Amniotic stem cell (primary cell): ENCODE measurements at regions not wholly inside any gene's neighbourhood (a gene's known extent, or its start where the extent isn't known, plus 50 kb on each side); places are given as distances from the start of the nearest gene placed in this dataset.
"Not testable (repeated sequence)": the region's sequence is repeated elsewhere in the genome, so short reads cannot be mapped to it uniquely, and the experiment has no call there.

Experiments used
- DNase-seq: peaks from one replicate; lab custom pipeline; 2025; lab: John Stamatoyannopoulos, UW

DNA sequence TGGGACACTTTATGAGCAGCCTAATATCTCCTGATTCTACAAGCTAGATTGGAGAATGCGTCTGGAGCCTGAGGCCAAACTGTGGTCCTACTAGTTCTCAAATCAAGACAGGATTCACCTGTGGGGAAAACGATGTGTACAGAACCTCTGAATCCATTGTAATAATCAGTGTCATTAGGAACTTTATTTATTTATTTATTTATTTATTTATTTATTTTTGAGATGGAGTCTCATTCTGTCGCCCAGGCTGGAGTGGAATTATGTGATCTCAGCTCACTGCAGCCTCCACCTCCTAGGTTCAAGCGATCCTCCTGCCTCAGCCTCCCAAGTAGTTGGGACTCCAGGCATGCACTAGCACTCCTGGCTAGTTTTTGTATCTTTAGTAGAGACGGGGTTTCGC lies 52.6 kb upstream of the KIF26B start:
- DNase-seq, result not testable (repeated sequence)

DNA sequence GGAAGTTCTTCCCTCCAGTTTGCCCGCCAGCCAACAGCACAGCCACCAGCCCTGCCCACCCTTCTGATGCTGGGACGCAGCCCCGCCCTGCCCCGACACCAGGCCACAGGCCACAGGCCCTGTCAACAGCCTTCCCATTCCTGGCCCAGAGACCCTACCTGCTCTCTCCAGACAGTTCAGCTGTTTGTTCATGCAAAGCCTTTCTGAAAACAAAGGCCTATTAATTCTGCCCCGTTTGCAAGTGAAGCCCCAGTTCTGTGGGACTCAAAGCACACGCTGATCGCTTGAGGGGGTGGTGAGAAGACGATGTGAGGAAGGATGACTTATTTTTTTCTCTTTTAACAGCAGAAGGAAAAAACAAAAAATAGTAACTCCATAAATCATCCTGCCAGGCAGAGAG lies 55.4 kb upstream of the KIF26B start:
- no peak for DNase-seq

DNA sequence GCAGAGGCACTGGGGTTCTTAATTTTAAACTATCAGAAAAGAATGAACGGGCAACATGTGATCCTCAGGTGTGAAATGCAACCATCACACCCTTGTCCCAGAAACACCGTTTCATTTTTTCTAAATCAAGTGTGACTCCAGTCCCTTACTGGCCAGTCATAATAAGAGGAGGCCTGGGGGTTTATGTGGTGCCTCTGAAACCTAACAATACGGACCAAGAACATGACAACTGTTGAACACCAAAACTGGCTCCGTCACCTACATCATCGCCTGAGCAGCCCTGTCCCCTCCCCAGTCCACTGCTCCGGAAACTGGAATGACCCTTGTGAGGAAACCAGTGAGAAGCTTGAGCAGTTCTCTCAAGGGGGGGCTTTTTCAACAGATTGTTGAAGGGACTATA lies 55.9 kb upstream of the KIF26B start:
- DNase-seq, result no peak

DNA sequence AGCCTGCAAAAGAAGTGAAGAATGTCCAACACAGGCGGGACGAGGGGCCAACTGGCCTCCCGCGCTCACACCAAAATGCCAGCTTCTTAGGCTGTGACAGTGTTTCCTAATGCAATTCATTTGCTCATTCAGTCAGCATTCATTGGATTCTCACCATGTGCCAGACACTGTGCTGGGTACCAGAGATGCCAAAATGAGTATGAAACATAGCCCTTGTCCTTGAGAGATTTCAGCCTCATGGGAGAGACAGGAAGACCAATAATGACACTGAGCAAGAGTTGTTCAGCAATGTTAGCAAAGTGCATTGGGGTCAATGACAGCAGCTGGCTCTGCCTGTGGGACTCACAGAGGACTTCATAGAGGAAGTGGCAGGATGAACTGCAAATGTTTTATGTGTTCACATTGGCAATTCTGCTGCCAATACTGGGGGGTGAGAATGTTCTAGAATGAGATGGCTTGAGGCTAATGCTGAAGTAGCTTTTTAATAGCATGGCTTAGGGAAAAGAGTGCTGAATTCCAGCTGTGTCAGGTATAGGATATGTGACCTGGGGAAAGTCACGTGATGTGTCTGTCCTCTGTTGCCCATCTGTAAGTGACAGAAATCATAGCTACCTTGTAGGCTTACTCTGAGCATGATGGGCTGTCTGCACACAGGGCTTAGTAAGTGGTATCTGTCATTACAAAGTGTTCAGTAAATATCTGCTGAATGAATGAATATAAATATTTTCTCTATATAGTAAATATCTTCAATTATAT lies 58.3 kb upstream of the KIF26B start:
- DNase-seq, result no peak

GRCh38 chr1:245095903-245096302 lies 58.9 kb upstream of the KIF26B start:
- DNase-seq, result no peak

- DNase-seq, result no peak
Observed at GRCh38 chr1:245094954-245095353, 59.8 kb upstream of the KIF26B start.

DNA sequence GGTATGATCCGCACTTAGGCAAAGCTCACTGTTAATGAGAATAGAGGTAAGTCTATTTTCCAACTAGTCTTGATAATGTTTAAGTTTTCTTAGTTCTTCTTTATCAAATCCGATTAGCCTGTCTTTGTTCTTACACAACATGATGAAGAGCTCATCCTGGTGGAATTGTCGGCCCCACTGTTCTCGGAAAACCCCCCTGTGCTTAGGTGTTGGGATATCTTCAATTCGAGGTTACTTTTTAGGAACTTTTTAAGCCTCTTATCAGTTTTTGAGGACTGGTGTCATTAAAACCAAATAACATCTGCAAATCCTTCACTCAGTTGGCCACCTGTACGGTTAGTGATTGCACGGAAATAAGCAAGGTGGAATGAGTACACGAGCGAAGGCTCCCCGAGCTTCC lies 60.7 kb upstream of the KIF26B start:
- no peak for DNase-seq

- DNase-seq, result no peak
Observed at GRCh38 chr1:245092638-245092976, 62.2 kb upstream of the KIF26B start.

DNA sequence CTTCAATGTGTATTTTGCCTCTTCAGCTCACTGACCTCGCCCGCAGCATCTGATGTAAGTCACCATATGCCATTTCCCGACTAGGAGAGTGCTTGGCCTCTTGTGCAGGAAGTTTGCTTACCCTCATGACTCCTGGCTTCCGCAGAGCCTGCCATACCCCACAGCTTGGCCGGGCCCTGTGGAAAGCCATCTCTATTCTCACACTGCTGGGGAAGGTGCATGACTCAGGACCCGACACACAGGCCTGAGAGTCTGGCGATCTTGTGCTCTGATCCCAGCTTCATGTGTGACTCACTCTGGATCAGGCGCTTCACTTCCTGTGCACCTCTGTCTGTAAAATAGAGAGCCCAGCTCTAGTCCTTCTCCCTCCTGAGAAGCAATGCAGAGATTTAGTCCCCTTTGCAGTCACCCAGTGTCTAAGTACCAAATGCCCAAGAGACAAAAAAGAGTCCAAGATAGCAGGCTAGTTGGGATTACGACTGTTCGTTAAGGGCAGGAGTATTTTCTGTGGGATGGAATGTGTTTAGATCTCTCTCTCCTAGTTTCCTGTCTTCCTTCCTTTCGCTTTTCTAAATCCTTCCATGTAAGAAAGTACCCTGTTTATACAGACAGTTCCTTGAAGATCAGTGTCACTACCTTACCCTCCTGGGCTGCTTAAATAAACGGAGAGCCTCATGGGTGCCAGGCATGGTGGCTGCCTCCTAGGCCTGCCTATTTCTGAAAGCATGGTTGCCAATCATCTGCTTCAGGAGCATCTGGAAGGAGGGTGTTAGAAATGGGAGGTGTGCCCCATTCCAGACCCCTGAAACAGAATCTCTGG lies 62.8 kb upstream of the KIF26B start:
- peak; percentile 86 for DNase-seq

DNA sequence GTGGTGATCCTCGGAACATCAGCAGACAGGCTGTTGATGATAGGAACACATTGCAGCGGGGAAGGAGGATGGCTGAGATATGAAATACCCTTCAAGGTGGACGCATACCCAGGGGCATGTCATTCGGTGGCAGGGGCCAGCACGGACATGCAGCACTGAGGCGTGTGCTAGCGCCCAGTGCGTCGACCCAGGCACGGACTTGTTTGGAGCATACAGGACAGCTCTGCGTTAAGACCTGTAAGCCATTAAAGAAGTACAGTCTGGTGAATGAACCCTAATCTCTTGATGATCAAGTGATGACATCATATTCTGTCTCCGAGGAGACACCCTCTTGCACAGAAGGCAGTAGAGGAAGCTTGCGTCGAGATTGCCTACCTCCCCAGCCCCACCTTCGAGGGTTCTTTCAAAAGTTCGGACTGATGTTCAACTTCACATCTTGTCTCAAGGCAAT lies 63.6 kb upstream of the KIF26B start:
- DNase-seq, result no peak

- no peak for DNase-seq
Observed at GRCh38 chr1:245090491-245091090, 64.2 kb upstream of the KIF26B start.

GRCh38 chr1:245087723-245088122 lies 67.1 kb upstream of the KIF26B start:
- DNase-seq, result no peak

DNA sequence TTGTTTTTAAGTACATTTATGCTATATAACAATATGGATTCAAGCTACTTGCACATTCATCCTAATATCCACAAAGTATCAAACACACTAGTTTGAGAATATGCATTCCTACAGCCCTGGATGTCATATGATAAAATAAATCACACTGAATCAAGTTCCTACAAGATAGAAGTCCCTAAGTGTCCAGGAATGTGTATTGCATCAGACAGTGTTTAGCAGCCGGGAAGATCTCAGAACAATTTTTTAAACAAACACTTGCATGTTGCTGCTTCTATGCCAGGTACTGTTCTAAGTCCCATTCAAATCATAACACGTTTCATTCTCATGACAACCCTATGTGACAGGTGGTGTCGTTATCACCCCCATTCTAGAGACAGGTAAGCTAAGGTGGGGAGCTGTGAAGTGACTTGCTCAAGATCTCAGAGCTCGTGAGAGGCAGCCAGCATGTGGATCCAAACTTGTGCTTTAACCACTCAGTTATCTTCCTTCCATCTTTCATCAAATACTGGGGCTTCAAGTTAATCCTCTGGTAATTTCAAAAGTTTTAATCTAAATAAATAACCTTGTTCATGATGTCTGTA lies 68.3 kb upstream of the KIF26B start:
- DNase-seq, result no peak

DNA sequence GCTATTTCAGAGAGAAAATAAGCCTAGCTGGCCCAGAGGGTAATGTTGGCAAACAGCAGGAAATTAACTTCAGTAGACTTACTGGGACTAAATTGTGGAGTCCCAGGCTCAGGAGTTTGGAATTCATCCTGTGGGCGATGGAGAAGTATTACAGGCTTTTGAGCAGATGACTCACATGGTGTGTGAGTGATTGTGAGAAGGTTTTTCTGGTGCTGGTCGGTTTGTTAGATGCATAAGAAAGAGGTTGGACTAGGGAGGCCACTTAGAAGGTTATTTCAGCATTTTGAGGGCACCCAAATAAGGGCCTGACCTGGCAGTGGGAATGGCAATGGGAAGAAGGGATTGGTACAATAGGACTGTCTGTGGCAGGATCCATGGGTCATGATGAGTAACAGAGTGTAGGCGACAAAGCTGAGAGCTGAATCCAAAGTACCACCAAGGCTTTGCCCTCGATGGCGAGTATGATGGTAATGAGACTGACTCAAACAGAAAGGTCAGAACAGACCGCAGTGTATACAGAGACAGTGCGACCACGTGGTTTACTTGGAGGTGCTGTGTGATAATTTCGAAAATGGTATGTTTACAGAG lies 69.2 kb upstream of the KIF26B start:
- DNase-seq, result peak; percentile 85

GRCh38 chr1:245084551-245084950 lies 70.2 kb upstream of the KIF26B start:
- no peak for DNase-seq

GRCh38 chr1:245079021-245079609 lies 75.7 kb upstream of the KIF26B start:
- peak; percentile 3 for DNase-seq

DNA sequence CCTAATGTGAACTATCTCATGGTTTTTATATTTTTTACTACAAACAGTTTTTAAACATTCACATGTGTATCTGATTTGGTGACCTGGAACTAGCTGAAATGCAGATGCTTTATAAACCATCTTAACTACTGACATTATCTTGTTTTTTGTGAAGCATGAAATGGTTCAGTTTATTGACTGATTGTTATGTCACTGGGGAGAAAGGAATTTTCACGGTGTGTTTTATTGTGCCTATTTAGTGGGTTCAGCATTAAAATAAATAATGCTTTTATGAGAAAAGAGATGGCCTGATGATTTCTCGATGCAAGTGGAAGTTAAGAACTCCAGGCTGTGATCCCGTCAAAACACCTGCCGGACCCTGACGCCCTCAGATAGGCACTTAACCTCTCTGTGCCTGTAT lies 79.9 kb upstream of the KIF26B start:
- no peak for DNase-seq

DNA sequence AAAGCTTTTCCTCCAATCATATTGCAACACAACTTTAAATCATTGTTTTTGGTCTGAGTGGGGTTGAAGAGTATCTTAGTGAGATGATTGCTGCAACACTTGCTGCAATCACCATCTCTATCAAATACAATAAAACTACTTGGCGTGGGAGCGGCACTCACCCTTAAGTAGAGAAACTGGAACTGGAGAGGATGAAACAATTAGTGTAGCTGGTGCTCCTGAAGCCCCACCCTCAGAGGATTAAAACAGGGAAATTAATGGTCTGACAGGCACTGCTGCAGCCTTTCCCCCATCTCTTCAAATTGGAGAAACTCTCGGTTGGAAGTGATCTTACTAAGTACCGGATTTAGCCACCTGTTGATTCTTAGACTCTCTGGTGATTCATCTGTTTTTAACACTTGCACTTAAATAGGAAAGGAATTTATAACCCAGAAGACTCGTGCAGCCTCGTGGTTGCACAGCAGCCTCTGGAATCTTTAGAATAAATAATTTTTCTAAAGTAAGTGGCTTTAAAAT lies 80.5 kb upstream of the KIF26B start:
- DNase-seq, result no peak

DNA sequence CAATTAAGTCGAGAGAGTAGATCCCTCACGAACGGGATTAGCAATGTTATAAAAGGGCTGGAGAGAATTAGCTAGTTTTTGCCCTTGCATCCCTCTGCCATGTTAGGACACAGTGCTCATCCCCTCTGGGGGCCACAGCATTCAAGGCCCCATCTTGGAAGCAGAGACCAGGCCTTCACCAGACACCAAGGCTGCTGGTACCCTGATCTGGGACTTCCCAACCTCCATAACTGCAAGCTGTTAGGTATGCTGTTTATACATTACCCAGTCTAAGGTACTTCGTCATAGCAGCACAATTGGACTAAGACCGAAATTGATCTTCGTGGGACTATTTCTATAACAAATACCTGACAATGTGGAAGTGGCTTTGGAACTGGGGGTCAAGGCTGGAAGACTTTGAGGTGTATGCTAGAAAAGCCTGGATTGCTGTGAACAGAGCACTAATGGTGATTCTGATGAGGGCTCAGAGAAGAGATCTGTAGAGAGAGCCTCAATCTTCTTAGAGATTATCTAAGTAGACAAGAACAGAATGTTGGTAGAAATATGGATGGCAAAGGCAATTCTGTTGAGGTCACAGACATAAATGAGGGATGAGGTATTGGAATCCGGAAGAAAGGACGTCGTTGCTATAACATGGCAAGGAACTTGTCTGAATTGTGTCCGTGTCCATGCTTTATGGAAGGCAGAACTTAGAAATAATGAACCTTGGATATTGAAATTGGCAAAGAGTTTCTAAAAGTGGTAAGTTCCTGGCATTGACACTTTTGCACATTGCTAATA lies 83.8 kb upstream of the KIF26B start:
- no peak for DNase-seq

DNA sequence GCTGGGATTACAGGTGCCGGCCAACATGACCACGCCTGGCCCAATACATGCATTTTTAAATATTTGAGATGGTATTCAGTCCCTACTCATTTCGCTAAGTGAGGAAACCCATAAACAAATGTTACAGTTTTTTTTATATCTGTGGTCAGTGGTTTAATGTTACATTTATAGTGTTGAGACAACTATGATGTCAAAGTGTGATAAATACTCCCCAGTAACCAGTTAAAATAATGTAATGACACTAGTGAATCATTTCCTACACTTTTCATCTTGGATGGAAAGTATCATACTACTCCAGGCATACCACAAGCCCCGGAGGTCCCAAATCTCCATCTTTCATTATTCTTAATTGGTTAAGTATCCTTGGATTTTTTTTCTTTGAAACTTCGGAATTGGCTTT lies 87.5 kb upstream of the KIF26B start:
- DNase-seq, result no peak

- no peak for DNase-seq
Observed at GRCh38 chr1:245062741-245063305, 92.0 kb upstream of the KIF26B start.
